K562 (cell line): ENCODE measurements at regions not wholly inside any gene's neighbourhood (a gene's known extent, or its start where the extent isn't known, plus 50 kb on each side); places are given as distances from the start of the nearest gene placed in this dataset.

Experiments used
- ATAC-seq: fragments of 200-7000 bp; cut with Tn5 transposase; 3 replicates; pipeline ENCODE4 v1.9.1; 2020; ENCODE audit warnings: moderate library complexity
- BruUV-seq: library from RNA; stranded (reverse); fragments of 400-500 nt; replicated peaks from 2 replicates; lab custom pipeline; 2021; lab: Mats Ljungman, UMichigan
- CTCF ChIA-PET: fragments of 300-600 bp; formaldehyde crosslinking; extraction: SDS; loops from one replicate; lab custom pipeline; 2021; ENCODE audit warnings: low intra/inter-chr PET ratio; lab: Yijun Ruan, JAX
- POLR2A ChIA-PET: fragments of 300-600, 350-650 bp; sonication (Branson Sonifier 250); formaldehyde crosslinking; extraction: SDS; loops from one replicate; lab custom pipeline; 2021; ENCODE audit warnings: antibody characterized with exemption, inconsistent platforms; lab: Yijun Ruan, JAX
- DNase-seq, 4 experiments: peaks; one replicate each; pipeline versions ENCODE4 v3.0.0 to v3.0.0-alpha.2; 2011 to 2018; ENCODE audit warnings: low spot score in 3 of 4, mixed read lengths in 3 of 4; ENCODE audit errors: extremely low read depth in 1 of 4
- FAIRE-seq: peaks from 2 replicates; lab custom pipeline; 2011; peaks lifted over from hg19 to GRCh38; lab: Jason Lieb, UNC
- H2AFZ ChIP-seq: 2 replicates; pipeline ENCODE4 v1.6.0; 2011; ENCODE audit warnings: low read depth, low read length, control low read depth, inconsistent platforms
- H3K27ac ChIP-seq: fragments of 200-600 bp; 3 replicates; pipeline ENCODE4 v1.8.0; 2011; ENCODE audit warnings: low read depth, mild to moderate bottlenecking, control low read depth, inconsistent platforms, low read length, moderate library complexity, mixed read lengths; ENCODE audit errors: extremely low read depth
- H3K27me3 ChIP-seq, 2 experiments: fragments of 300-600 bp in 1 of 2; 2 replicates in 1 of 2; 3 replicates in 1 of 2; pipeline versions ENCODE4 v1.6.0 to v1.8.0; 2011; ENCODE audit warnings: inconsistent platforms in 2 of 2, low read length in 2 of 2, mild to moderate bottlenecking in 1 of 2, mixed read lengths in 1 of 2, moderate library complexity in 1 of 2; ENCODE audit not compliant: control insufficient read depth in 2 of 2, insufficient read depth in 2 of 2
- H3K36me3 ChIP-seq: fragments of 300-600 bp; 3 replicates; pipeline ENCODE4 v1.8.0; 2011; ENCODE audit warnings: mild to moderate bottlenecking, low read length, inconsistent platforms; ENCODE audit not compliant: control insufficient read depth, insufficient read depth
- H3K4me1 ChIP-seq, 2 experiments: fragments of 200-600 bp in 1 of 2; replicated peaks in 1 of 2; 2 replicates in 1 of 2; 3 replicates in 1 of 2; pipeline versions ENCODE4 v1.5.1 to v1.8.0; 2011; ENCODE audit warnings: inconsistent platforms in 2 of 2, low read length in 2 of 2, mild to moderate bottlenecking in 1 of 2, mixed read lengths in 1 of 2, moderate library complexity in 1 of 2; ENCODE audit not compliant: control insufficient read depth in 2 of 2, insufficient read depth in 2 of 2
- H3K4me2 ChIP-seq: 2 replicates; pipeline ENCODE4 v1.6.1; 2011; ENCODE audit warnings: low read length, control low read depth, inconsistent platforms, mixed read lengths; ENCODE audit not compliant: insufficient read depth
- H3K4me3 ChIP-seq: fragments of 200-600 bp; sonication (generic), shearing (Covaris generic); 2 replicates; pipeline ENCODE4 v1.5.1; 2016; ENCODE audit warnings: control low read depth, inconsistent platforms
- H3K79me2 ChIP-seq: fragments of 200-600 bp; 3 replicates; pipeline ENCODE4 v1.8.0; 2011; ENCODE audit warnings: low read length, inconsistent platforms; ENCODE audit not compliant: control insufficient read depth, insufficient read depth
- H3K9ac ChIP-seq, 2 experiments: 2 replicates each; pipeline versions ENCODE4 v1.6.0 to v1.6.1; 2011; ENCODE audit warnings: low read depth in 2 of 2, low read length in 2 of 2, control low read depth in 1 of 2, inconsistent platforms in 1 of 2, mild to moderate bottlenecking in 1 of 2, mixed read lengths in 1 of 2; ENCODE audit not compliant: insufficient read depth in 1 of 2
- H3K9me1 ChIP-seq: one replicate; pipeline ENCODE4 v1.6.0; 2011; ENCODE audit warnings: inconsistent platforms, mild to moderate bottlenecking, low read length, moderate library complexity; ENCODE audit not compliant: control insufficient read depth, insufficient read depth
- H3K9me3 ChIP-seq: replicated peaks from 2 replicates; pipeline ENCODE4 v1.5.1; 2011; ENCODE audit warnings: low read depth, low read length, inconsistent platforms; ENCODE audit not compliant: control insufficient read depth, insufficient read depth
- H4K20me1 ChIP-seq: replicated peaks from 2 replicates; pipeline ENCODE4 v1.6.1; 2011; ENCODE audit warnings: low read length, inconsistent platforms, mixed read lengths; ENCODE audit not compliant: control insufficient read depth, insufficient read depth
- C11orf30 ChIP-seq: fragments of 450-650 bp; IDR thresholded peaks from 2 replicates; pipeline ENCODE4 v1.6.1; 2016; ENCODE audit warnings: low read depth, mild to moderate bottlenecking
- CBFA2T3 ChIP-seq: fragments of 450-650 bp; IDR thresholded peaks from 2 replicates; pipeline ENCODE4 v1.6.1; 2017
- EP300 ChIP-seq: IDR thresholded peaks from 2 replicates; pipeline ENCODE4 v1.6.1; 2012; ENCODE audit warnings: low read length, improper control_type of control experiment
- HDAC3 ChIP-seq: fragments of 450-650 bp; IDR thresholded peaks from 2 replicates; pipeline ENCODE4 v1.6.1; 2018; ENCODE audit warnings: borderline replicate concordance, mild to moderate bottlenecking, moderate library complexity; ENCODE audit not compliant: partially characterized antibody
- HNRNPK ChIP-seq: fragments of 200-400 bp; formaldehyde crosslinking; IDR thresholded peaks from one replicate; pipeline ENCODE4 v1.6.1; 2018; ENCODE audit warnings: mild to moderate bottlenecking, low read depth, low read length; ENCODE audit not compliant: poor library complexity, severe bottlenecking
- ILK ChIP-seq: fragments of 450-650 bp; IDR thresholded peaks from 2 replicates; pipeline ENCODE4 v1.6.1; 2016; ENCODE audit warnings: missing genetic modification characterization, low read depth, mild to moderate bottlenecking, missing compliant biosample characterization, moderate library complexity, borderline replicate concordance
- MAFF ChIP-seq: IDR thresholded peaks from 2 replicates; pipeline ENCODE4 v1.6.1; 2012; ENCODE audit warnings: low read length, improper control_type of control experiment
- NEUROD1 ChIP-seq: fragments of 150-350 bp; IDR thresholded peaks from 2 replicates; pipeline ENCODE4 v1.6.1; 2014; ENCODE audit warnings: borderline replicate concordance, low read length, low read depth; ENCODE audit not compliant: partially characterized antibody
- NFATC3 ChIP-seq: fragments of 450-650 bp; IDR thresholded peaks from 2 replicates; pipeline ENCODE4 v1.6.1; 2017; ENCODE audit warnings: mild to moderate bottlenecking
- PHF8 ChIP-seq: fragments of 200-600 bp; sonication (generic); IDR thresholded peaks from 2 replicates; pipeline ENCODE4 v1.6.1; 2012; ENCODE audit warnings: mixed run types, mild to moderate bottlenecking, inconsistent platforms, low read length, moderate library complexity, borderline replicate concordance
- PRPF4 ChIP-seq: fragments of 200-400 bp; formaldehyde crosslinking; IDR thresholded peaks from one replicate; pipeline ENCODE4 v1.6.1; 2017; ENCODE audit warnings: low read length, low read depth, mild to moderate bottlenecking; ENCODE audit not compliant: insufficient read depth, poor library complexity, severe bottlenecking
- TEAD4 ChIP-seq, 2 experiments: sonication (generic) in 1 of 2; formaldehyde crosslinking in 1 of 2; IDR thresholded peaks; 2 replicates each; pipeline versions ENCODE4 v1.6.1 to v1.8.0; 2012 to 2022; ENCODE audit warnings: borderline replicate concordance in 1 of 2, inconsistent platforms in 1 of 2, low read length in 1 of 2, mild to moderate bottlenecking in 1 of 2, missing genetic modification reagents in 1 of 2
- ZEB2 ChIP-seq: fragments of 450-650 bp; IDR thresholded peaks from 2 replicates; pipeline ENCODE4 v1.6.1; 2016
- ZNF134 ChIP-seq: fragments of 250-450 bp; sonication (Bioruptor Pico); conservative IDR thresholded peaks from 2 replicates; pipeline ENCODE4 v1.4.0; 2020
- ZNF316 ChIP-seq: fragments of 450-650 bp; IDR thresholded peaks from 2 replicates; pipeline ENCODE4 v1.6.1; 2016
- WGBS: fragments of 100-300 bp; shearing (Covaris generic); methylation state at CpG from one replicate; pipeline ENCODE4 v1.1.6; 2016; ENCODE audit warnings: low coverage, mixed read lengths; ENCODE audit not compliant: insufficient coverage; ENCODE audit errors: missing lambda C conversion rate; 5-methylcytosine and 5-hydroxymethylcytosine counted together
- in situ Hi-C: fragments of 300-500 bp; cut with MboI; formaldehyde crosslinking; loops from 4 replicates; pipeline ENCODE4 v1.15.0; 2018; ENCODE audit warnings: inconsistent platforms, mixed read lengths
- intact Hi-C: fragments of 100-400 bp; cut with micrococcal nuclease; formaldehyde crosslinking; loops from 2 replicates; pipeline ENCODE4 v1.14.2; 2022
- TF ChIP-seq, protein P1 (sequence below), 2 experiments: fragments of 450-650 bp; IDR thresholded peaks; 2 replicates each; pipeline ENCODE4 v1.6.1; 2016

- no peak overlapping the region for H3K4me2 ChIP-seq
- no peak overlapping the region for H2AFZ ChIP-seq
- FAIRE-seq (no peak), ATAC-seq (no peak), DNase-seq (no peak)
- peaks cover 0 to 2% of the 10 kb centered on the region in 2 experiments; a peak in 1 of 5 replicates for H3K27me3 ChIP-seq
- WGBS: 0% methylated on average over 2 of the region's 2 CpGs
- no peaks in the 10 kb centered on the region for H3K79me2 ChIP-seq
- H3K9me1 ChIP-seq: no peaks in the 10 kb centered on the region
- H3K4me1 ChIP-seq: no peaks in the 10 kb centered on the region
- no peak overlapping the region for H3K9ac ChIP-seq
- ChIA-PET CTCF (no interaction called here), POLR2A (no interaction called here)
- no peak overlapping the region for H3K4me3 ChIP-seq
- in situ Hi-C loops (no loop called here), intact Hi-C loops (no loop called here)
- no peaks in the 10 kb centered on the region for H3K36me3 ChIP-seq
- no TSS peak for BruUV-seq
- no peaks in the 10 kb centered on the region for H3K9me3 ChIP-seq
- H3K27ac ChIP-seq: no peak overlapping the region
- no peak for TF ChIP-seq PRPF4
- TF ChIP-seq HDAC3: no peak
- no peak for TF ChIP-seq EP300
- no peak for TF ChIP-seq NEUROD1
- TF ChIP-seq CBFA2T3: no peak
- H4K20me1 ChIP-seq: no peaks in the 10 kb centered on the region
Measured at GRCh38 chr2:75807992-75808391, 97.3 kb upstream of the GCFC2 start.

GRCh38 chr2:75801234-75801982, 90.7 kb upstream of the GCFC2 start:
- Histone ChIP-seq H3K79me2 (no peaks in the 10 kb centered on the region), H3K9me3 (no peaks in the 10 kb centered on the region), H3K9ac (no peak overlapping the region), H3K27me3 (peaks cover 2 to 4% of the 10 kb centered on the region in 2 experiments; a peak in 2 of 5 replicates), H3K9me1 (no peaks in the 10 kb centered on the region), H3K4me3 (no peak overlapping the region), H3K27ac (no peak overlapping the region), H2AFZ (no peak overlapping the region), H4K20me1 (no peaks in the 10 kb centered on the region), H3K36me3 (no peaks in the 10 kb centered on the region), H3K4me1 (no peaks in the 10 kb centered on the region), H3K4me2 (no peak overlapping the region)
- no TSS peak for BruUV-seq
- intact Hi-C loops (no loop called here), in situ Hi-C loops (no loop called here)
- ChIA-PET CTCF (no interaction called here), POLR2A (no interaction called here)
- WGBS: 3% methylated on average over 2 of the region's 2 CpGs
- no peak for ATAC-seq
- no peak for FAIRE-seq
- DNase-seq: no peak
- peak; percentile 52; the same call in 1 of the 2 replicates for TF ChIP-seq C11orf30
- TF ChIP-seq, protein P1, sequence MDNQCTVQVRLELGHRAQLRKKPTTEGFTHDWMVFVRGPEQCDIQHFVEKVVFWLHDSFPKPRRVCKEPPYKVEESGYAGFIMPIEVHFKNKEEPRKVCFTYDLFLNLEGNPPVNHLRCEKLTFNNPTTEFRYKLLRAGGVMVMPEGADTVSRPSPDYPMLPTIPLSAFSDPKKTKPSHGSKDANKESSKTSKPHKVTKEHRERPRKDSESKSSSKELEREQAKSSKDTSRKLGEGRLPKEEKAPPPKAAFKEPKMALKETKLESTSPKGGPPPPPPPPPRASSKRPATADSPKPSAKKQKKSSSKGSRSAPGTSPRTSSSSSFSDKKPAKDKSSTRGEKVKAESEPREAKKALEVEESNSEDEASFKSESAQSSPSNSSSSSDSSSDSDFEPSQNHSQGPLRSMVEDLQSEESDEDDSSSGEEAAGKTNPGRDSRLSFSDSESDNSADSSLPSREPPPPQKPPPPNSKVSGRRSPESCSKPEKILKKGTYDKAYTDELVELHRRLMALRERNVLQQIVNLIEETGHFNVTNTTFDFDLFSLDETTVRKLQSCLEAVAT (IDR thresholded peaks at IDR 0.05): no peak
- TF ChIP-seq NFATC3: no peak
- TF ChIP-seq TEAD4 (IDR thresholded peaks at IDR 0.05; ENCODE audit: low read length): no peak
- no peak for TF ChIP-seq TEAD4 (CRISPR knock-in tag; IDR thresholded peaks at IDR 0.05; ENCODE audit: borderline replicate concordance)
- TF ChIP-seq PHF8: no peak
- TF ChIP-seq ZNF316: peak; percentile 86
- TF ChIP-seq HNRNPK: no peak
- TF ChIP-seq ZNF134 (CRISPR knock-in tag): no peak
- TF ChIP-seq MAFF: peak; percentile 41; the same call in 1 of the 2 replicates
- no peak for TF ChIP-seq ILK (tag)
- no peak for TF ChIP-seq ZEB2
